Common myeloid progenitor, CD34-positive (primary cell): ENCODE measurements at regions not wholly inside any gene's neighbourhood (a gene's known extent, or its start where the extent isn't known, plus 50 kb on each side); places are given as distances from the start of the nearest gene placed in this dataset.
A peak's percentile ranks its signal among the peaks of the same experiment; 100 is the strongest.

ENCODE experiments used
- CTCF ChIA-PET: fragments of 350-600 bp; sonication (Branson Sonifier 250); formaldehyde crosslinking; loops from one replicate; lab custom pipeline; 2021; ENCODE audit warnings: antibody characterized with exemption; lab: Charles Lee
- POLR2A ChIA-PET: fragments of 350-600 bp; sonication (Branson Sonifier 250); formaldehyde crosslinking; loops from one replicate; lab custom pipeline; 2021; ENCODE audit warnings: antibody characterized with exemption; lab: Charles Lee
- DNase-seq, 3 donors: peaks; one replicate each; pipeline versions ENCODE4 v3.0.0 to v3.0.0-alpha.2; 2013
- H3K27ac ChIP-seq, 2 experiments: 1 replicate in 1 of 2; 2 replicates in 1 of 2; pipeline ENCODE4 v1.7.0; 2013; ENCODE audit warnings: inconsistent platforms in 2 of 2, low read length in 2 of 2, mild to moderate bottlenecking in 2 of 2, low read depth in 1 of 2, moderate library complexity in 1 of 2; ENCODE audit not compliant: severe bottlenecking in 2 of 2, insufficient read depth in 1 of 2, poor library complexity in 1 of 2
- H3K27me3 ChIP-seq, 5 experiments: replicated peaks in 2 of 5; 1 replicate in 3 of 5; 2 replicates in 2 of 5; pipeline versions ENCODE4 v1.6.1 to v1.7.0; 2013; ENCODE audit warnings: low read length in 4 of 5, mild to moderate bottlenecking in 2 of 5, moderate library complexity in 2 of 5, inconsistent platforms in 1 of 5; ENCODE audit not compliant: insufficient read depth in 5 of 5, control insufficient read depth in 4 of 5
- H3K36me3 ChIP-seq, 4 experiments: 1 replicate in 2 of 4; 2 replicates in 2 of 4; pipeline versions ENCODE4 v1.6.1 to v1.7.0; 2013; ENCODE audit warnings: low read length in 3 of 4, control low read depth in 1 of 4, mild to moderate bottlenecking in 1 of 4; ENCODE audit not compliant: control insufficient read depth in 4 of 4, insufficient read depth in 4 of 4
- H3K4me1 ChIP-seq, 4 experiments: 1 replicate in 3 of 4; 2 replicates in 1 of 4; pipeline versions ENCODE4 v1.6.1 to v1.7.1; 2013; ENCODE audit warnings: low read length in 3 of 4, mild to moderate bottlenecking in 3 of 4, control low read depth in 1 of 4, inconsistent platforms in 1 of 4, moderate library complexity in 1 of 4; ENCODE audit not compliant: control insufficient read depth in 4 of 4, insufficient read depth in 4 of 4; ENCODE audit errors: control extremely low read depth in 1 of 4
- H3K4me3 ChIP-seq, 7 experiments: 1 replicate in 4 of 7; 2 replicates in 3 of 7; pipeline versions ENCODE4 v1.5.1 to v1.7.0; 2013; ENCODE audit warnings: mild to moderate bottlenecking in 7 of 7, low read length in 6 of 7, moderate library complexity in 6 of 7, inconsistent platforms in 2 of 7, low read depth in 2 of 7, control low read depth in 1 of 7; ENCODE audit not compliant: insufficient read depth in 4 of 7, control insufficient read depth in 1 of 7; ENCODE audit errors: extremely low read depth in 1 of 7
- H3K9me3 ChIP-seq, 5 experiments: 1 replicate in 4 of 5; 2 replicates in 1 of 5; pipeline versions ENCODE4 v1.6.1 to v1.7.1; 2013; ENCODE audit warnings: low read length in 4 of 5, mild to moderate bottlenecking in 2 of 5, inconsistent platforms in 1 of 5, low read depth in 1 of 5, moderate library complexity in 1 of 5; ENCODE audit not compliant: control insufficient read depth in 4 of 5, insufficient read depth in 2 of 5; ENCODE audit errors: control extremely low read depth in 1 of 5
- WGBS: methylation state at CpG from one replicate; pipeline ENCODE4 v1.1.5; 2013; ENCODE audit not compliant: insufficient coverage; 5-methylcytosine and 5-hydroxymethylcytosine counted together

- ChIA-PET POLR2A (no interaction called here), CTCF (no interaction called here)
- Histone ChIP-seq H3K4me1 (no peaks in the 10 kb centered on the region), H3K27ac (no peak overlapping the region), H3K36me3 (no peaks in the 10 kb centered on the region), H3K4me3 (no peak overlapping the region), H3K9me3 (peaks cover 0 to 20% (median 4%) of the 10 kb centered on the region in 5 experiments), H3K27me3 (no peaks in the 10 kb centered on the region)
- no peak for DNase-seq
These were observed 640.2 kb upstream of the PKN2 start for GRCh38 chr1:88043834-88044233.

GRCh38 chr1:88052167-88052566 is 631.9 kb upstream of the PKN2 start:
- Histone ChIP-seq H3K9me3 (no peaks in the 10 kb centered on the region), H3K36me3 (no peaks in the 10 kb centered on the region), H3K27ac (no peak overlapping the region), H3K4me3 (no peak overlapping the region), H3K4me1 (no peaks in the 10 kb centered on the region), H3K27me3 (no peaks in the 10 kb centered on the region)
- DNase-seq: no peak
- CTCF ChIA-PET: no interaction called here
- POLR2A ChIA-PET: no interaction called here
- WGBS: 100% methylated on average over 1 of the region's 1 CpG

GRCh38 chr1:88053065-88053464 is 631.0 kb upstream of the PKN2 start:
- CTCF ChIA-PET: no interaction called here
- DNase-seq: no peak
- H3K4me1 ChIP-seq: peaks cover 0 to 4% (median under 1%) of the 10 kb centered on the region in 4 experiments
- no peak overlapping the region for H3K4me3 ChIP-seq
- no peaks in the 10 kb centered on the region for H3K27me3 ChIP-seq
- no peaks in the 10 kb centered on the region for H3K9me3 ChIP-seq
- POLR2A ChIA-PET: no interaction called here
- no peaks in the 10 kb centered on the region for H3K36me3 ChIP-seq
- 86% methylated on average over 1 of the region's 2 CpGs for WGBS
- no peak overlapping the region for H3K27ac ChIP-seq

GRCh38 chr1:88056881-88057280 is 627.2 kb upstream of the PKN2 start:
- H3K4me3 ChIP-seq: no peak overlapping the region
- ChIA-PET POLR2A (no interaction called here), CTCF (no interaction called here)
- DNase-seq: no peak
- peaks cover 0 to 14% (median 6%) of the 10 kb centered on the region in 4 experiments for H3K4me1 ChIP-seq
- H3K27me3 ChIP-seq: no peaks in the 10 kb centered on the region
- H3K36me3 ChIP-seq: no peaks in the 10 kb centered on the region
- H3K9me3 ChIP-seq: no peaks in the 10 kb centered on the region
- 97% methylated on average over 3 of the region's 3 CpGs for WGBS
- H3K27ac ChIP-seq: no peak overlapping the region

- peak in 2 of 3 donors; percentile 46 to 47 for DNase-seq
- no peak overlapping the region for H3K4me3 ChIP-seq
- ChIA-PET CTCF (no interaction called here), POLR2A (no interaction called here)
- 0% methylated on average over 2 of the region's 2 CpGs for WGBS
- H3K27me3 ChIP-seq: no peaks in the 10 kb centered on the region
- peaks cover 0 to 14% (median 6%) of the 10 kb centered on the region in 4 experiments for H3K4me1 ChIP-seq
- H3K36me3 ChIP-seq: no peaks in the 10 kb centered on the region
- H3K27ac ChIP-seq: no peak overlapping the region
- no peaks in the 10 kb centered on the region for H3K9me3 ChIP-seq
These were observed 625.9 kb upstream of the PKN2 start for GRCh38 chr1:88058205-88058604.

- peaks cover 0 to 14% (median 6%) of the 10 kb centered on the region in 4 experiments for H3K4me1 ChIP-seq
- CTCF ChIA-PET: interaction anchor here (0.8 to 1.9 kb wide), 5 partner anchors 108 to 904 kb away, joined by 3 to 10 read pairs (median 4); no protein-coding TSS in a partner anchor
- DNase-seq: peak in 2 of 3 donors; percentile 6 to 7
- no peak overlapping the region for H3K4me3 ChIP-seq
- no peaks in the 10 kb centered on the region for H3K27me3 ChIP-seq
- H3K27ac ChIP-seq: no peak overlapping the region
- no peaks in the 10 kb centered on the region for H3K9me3 ChIP-seq
- WGBS: no CpG with 5 or more reads among the region's 1 CpG
- POLR2A ChIA-PET: no interaction called here
- no peaks in the 10 kb centered on the region for H3K36me3 ChIP-seq
These were observed 623.9 kb upstream of the PKN2 start for GRCh38 chr1:88060112-88060673.

- no peak overlapping the region for H3K27ac ChIP-seq
- H3K27me3 ChIP-seq: no peaks in the 10 kb centered on the region
- POLR2A ChIA-PET: no interaction called here
These were observed 623.2 kb upstream of the PKN2 start for GRCh38 chr1:88060750-88061491.

More at GRCh38 chr1:88060750-88061491, 623.2 kb upstream of the PKN2 start:
- CTCF ChIA-PET: interaction anchor here (0.8 to 1.9 kb wide), 12 partner anchors 10 to 927 kb away, joined by 3 to 10 read pairs (median 4); no protein-coding TSS in a partner anchor
- Histone ChIP-seq H3K4me3 (no peak overlapping the region), H3K4me1 (peaks cover 0 to 14% (median 6%) of the 10 kb centered on the region in 4 experiments), H3K9me3 (no peaks in the 10 kb centered on the region), H3K36me3 (no peaks in the 10 kb centered on the region)
- 100% methylated on average over 1 of the region's 3 CpGs for WGBS
- no peak for DNase-seq
